K562 (cell line): ENCODE measurements at regions not wholly inside any gene's neighbourhood (a gene's known extent, or its start where the extent isn't known, plus 50 kb on each side); places are given as distances from the start of the nearest gene placed in this dataset.

Experiments
- ATAC-seq: fragments of 200-7000 bp; cut with Tn5 transposase; 3 replicates; pipeline ENCODE4 v1.9.1; 2020; ENCODE audit warnings: moderate library complexity
- BruUV-seq: library from RNA; stranded (reverse); fragments of 400-500 nt; replicated peaks from 2 replicates; lab custom pipeline; 2021; lab: Mats Ljungman, UMichigan
- CTCF ChIA-PET: fragments of 300-600 bp; formaldehyde crosslinking; extraction: SDS; loops from one replicate; lab custom pipeline; 2021; ENCODE audit warnings: low intra/inter-chr PET ratio; lab: Yijun Ruan, JAX
- POLR2A ChIA-PET: fragments of 300-600, 350-650 bp; sonication (Branson Sonifier 250); formaldehyde crosslinking; extraction: SDS; loops from one replicate; lab custom pipeline; 2021; ENCODE audit warnings: antibody characterized with exemption, inconsistent platforms; lab: Yijun Ruan, JAX
- DNase-seq, 4 experiments: peaks; one replicate each; pipeline versions ENCODE4 v3.0.0 to v3.0.0-alpha.2; 2011 to 2018; ENCODE audit warnings: low spot score in 3 of 4, mixed read lengths in 3 of 4; ENCODE audit errors: extremely low read depth in 1 of 4
- FAIRE-seq: peaks from 2 replicates; lab custom pipeline; 2011; peaks lifted over from hg19 to GRCh38; lab: Jason Lieb, UNC
- H2AFZ ChIP-seq: 2 replicates; pipeline ENCODE4 v1.6.0; 2011; ENCODE audit warnings: low read depth, low read length, control low read depth, inconsistent platforms
- H3K27ac ChIP-seq: fragments of 200-600 bp; 3 replicates; pipeline ENCODE4 v1.8.0; 2011; ENCODE audit warnings: low read depth, mild to moderate bottlenecking, control low read depth, inconsistent platforms, low read length, moderate library complexity, mixed read lengths; ENCODE audit errors: extremely low read depth
- H3K27me3 ChIP-seq, 2 experiments: fragments of 300-600 bp in 1 of 2; 2 replicates in 1 of 2; 3 replicates in 1 of 2; pipeline versions ENCODE4 v1.6.0 to v1.8.0; 2011; ENCODE audit warnings: inconsistent platforms in 2 of 2, low read length in 2 of 2, mild to moderate bottlenecking in 1 of 2, mixed read lengths in 1 of 2, moderate library complexity in 1 of 2; ENCODE audit not compliant: control insufficient read depth in 2 of 2, insufficient read depth in 2 of 2
- H3K36me3 ChIP-seq: fragments of 300-600 bp; 3 replicates; pipeline ENCODE4 v1.8.0; 2011; ENCODE audit warnings: mild to moderate bottlenecking, low read length, inconsistent platforms; ENCODE audit not compliant: control insufficient read depth, insufficient read depth
- H3K4me1 ChIP-seq, 2 experiments: fragments of 200-600 bp in 1 of 2; replicated peaks in 1 of 2; 2 replicates in 1 of 2; 3 replicates in 1 of 2; pipeline versions ENCODE4 v1.5.1 to v1.8.0; 2011; ENCODE audit warnings: inconsistent platforms in 2 of 2, low read length in 2 of 2, mild to moderate bottlenecking in 1 of 2, mixed read lengths in 1 of 2, moderate library complexity in 1 of 2; ENCODE audit not compliant: control insufficient read depth in 2 of 2, insufficient read depth in 2 of 2
- H3K4me2 ChIP-seq: 2 replicates; pipeline ENCODE4 v1.6.1; 2011; ENCODE audit warnings: low read length, control low read depth, inconsistent platforms, mixed read lengths; ENCODE audit not compliant: insufficient read depth
- H3K4me3 ChIP-seq: fragments of 200-600 bp; sonication (generic), shearing (Covaris generic); 2 replicates; pipeline ENCODE4 v1.5.1; 2016; ENCODE audit warnings: control low read depth, inconsistent platforms
- H3K79me2 ChIP-seq: fragments of 200-600 bp; 3 replicates; pipeline ENCODE4 v1.8.0; 2011; ENCODE audit warnings: low read length, inconsistent platforms; ENCODE audit not compliant: control insufficient read depth, insufficient read depth
- H3K9ac ChIP-seq, 2 experiments: 2 replicates each; pipeline versions ENCODE4 v1.6.0 to v1.6.1; 2011; ENCODE audit warnings: low read depth in 2 of 2, low read length in 2 of 2, control low read depth in 1 of 2, inconsistent platforms in 1 of 2, mild to moderate bottlenecking in 1 of 2, mixed read lengths in 1 of 2; ENCODE audit not compliant: insufficient read depth in 1 of 2
- H3K9me1 ChIP-seq: one replicate; pipeline ENCODE4 v1.6.0; 2011; ENCODE audit warnings: inconsistent platforms, mild to moderate bottlenecking, low read length, moderate library complexity; ENCODE audit not compliant: control insufficient read depth, insufficient read depth
- H3K9me3 ChIP-seq: replicated peaks from 2 replicates; pipeline ENCODE4 v1.5.1; 2011; ENCODE audit warnings: low read depth, low read length, inconsistent platforms; ENCODE audit not compliant: control insufficient read depth, insufficient read depth
- H4K20me1 ChIP-seq: replicated peaks from 2 replicates; pipeline ENCODE4 v1.6.1; 2011; ENCODE audit warnings: low read length, inconsistent platforms, mixed read lengths; ENCODE audit not compliant: control insufficient read depth, insufficient read depth
- AFF4 ChIP-seq: sonication (generic); formaldehyde crosslinking; IDR thresholded peaks from 2 replicates; pipeline ENCODE4 v1.8.0; 2023; ENCODE audit warnings: mild to moderate bottlenecking, missing genetic modification reagents
- CTBP1 ChIP-seq: fragments of 450-650 bp; IDR thresholded peaks from 2 replicates; pipeline ENCODE4 v1.6.1; 2016; ENCODE audit warnings: borderline replicate concordance
- KDM1A ChIP-seq, 2 experiments: fragments of 450-650 bp; IDR thresholded peaks; 2 replicates each; pipeline ENCODE4 v1.6.1; 2016; ENCODE audit warnings: mild to moderate bottlenecking in 2 of 2
- MAFF ChIP-seq: IDR thresholded peaks from 2 replicates; pipeline ENCODE4 v1.6.1; 2012; ENCODE audit warnings: low read length, improper control_type of control experiment
- TCF7 ChIP-seq: sonication (generic); IDR thresholded peaks from 2 replicates; pipeline ENCODE4 v1.6.1; 2016; ENCODE audit warnings: antibody characterized with exemption, borderline replicate concordance
- TFAP4 ChIP-seq: sonication (generic); formaldehyde crosslinking; IDR thresholded peaks from 2 replicates; pipeline ENCODE4 v1.8.0; 2022; ENCODE audit warnings: missing genetic modification reagents, mild to moderate bottlenecking, moderate library complexity, borderline replicate concordance
- THRB ChIP-seq: fragments of 450-650 bp; formaldehyde crosslinking; conservative IDR thresholded peaks from 2 replicates; pipeline ENCODE4 v1.4.0; 2022; ENCODE audit warnings: mild to moderate bottlenecking, missing genetic modification characterization
- ZKSCAN3 ChIP-seq: fragments of 250-450 bp; sonication (Bioruptor Pico); IDR thresholded peaks from 2 replicates; pipeline ENCODE4 v1.4.0; 2020
- ZNF217 ChIP-seq: sonication (generic); formaldehyde crosslinking; IDR thresholded peaks from 2 replicates; pipeline ENCODE4 v1.8.0; 2022; ENCODE audit warnings: mild to moderate bottlenecking, missing genetic modification reagents
- ZNF717 ChIP-seq: fragments of 250-450 bp; sonication (Bioruptor Pico); IDR thresholded peaks from 2 replicates; pipeline ENCODE4 v1.5.0; 2021
- ZZZ3 ChIP-seq: fragments of 450-650 bp; IDR thresholded peaks from 2 replicates; pipeline ENCODE4 v1.6.1; 2016; ENCODE audit warnings: antibody characterized with exemption, mild to moderate bottlenecking, moderate library complexity
- WGBS: fragments of 100-300 bp; shearing (Covaris generic); methylation state at CpG from one replicate; pipeline ENCODE4 v1.1.6; 2016; ENCODE audit warnings: low coverage, mixed read lengths; ENCODE audit not compliant: insufficient coverage; ENCODE audit errors: missing lambda C conversion rate; 5-methylcytosine and 5-hydroxymethylcytosine counted together
- in situ Hi-C: fragments of 300-500 bp; cut with MboI; formaldehyde crosslinking; loops from 4 replicates; pipeline ENCODE4 v1.15.0; 2018; ENCODE audit warnings: inconsistent platforms, mixed read lengths
- intact Hi-C: fragments of 100-400 bp; cut with micrococcal nuclease; formaldehyde crosslinking; loops from 2 replicates; pipeline ENCODE4 v1.14.2; 2022

- Histone ChIP-seq H3K79me2 (no peaks in the 10 kb centered on the region), H3K4me2 (no peak overlapping the region), H3K4me1 (no peaks in the 10 kb centered on the region), H3K4me3 (no peak overlapping the region), H3K9ac (no peak overlapping the region), H4K20me1 (no peaks in the 10 kb centered on the region), H3K27ac (no peak overlapping the region), H3K27me3 (no peaks in the 10 kb centered on the region), H3K9me1 (no peaks in the 10 kb centered on the region), H2AFZ (no peak overlapping the region), H3K36me3 (no peaks in the 10 kb centered on the region), H3K9me3 (no peaks in the 10 kb centered on the region)
- in situ Hi-C loops (no loop called here), intact Hi-C loops (no loop called here)
- ChIA-PET CTCF (no interaction called here), POLR2A (no interaction called here)
- ATAC-seq, result no peak
- DNase-seq, result no peak
- 0% methylated on average over 5 of the region's 5 CpGs for WGBS
- FAIRE-seq, result no peak
- TF ChIP-seq TCF7, result no peak
- BruUV-seq, result no TSS peak
Observed at GRCh38 chr18:71844814-71845213, 699.3 kb downstream of the CBLN2 start.

- Histone ChIP-seq H3K79me2 (no peaks in the 10 kb centered on the region), H3K9me3 (no peaks in the 10 kb centered on the region), H3K4me1 (no peaks in the 10 kb centered on the region), H4K20me1 (no peaks in the 10 kb centered on the region), H3K4me3 (no peak overlapping the region), H3K4me2 (no peak overlapping the region), H3K36me3 (no peaks in the 10 kb centered on the region), H3K9ac (no peak overlapping the region), H2AFZ (no peak overlapping the region), H3K9me1 (no peaks in the 10 kb centered on the region), H3K27me3 (no peaks in the 10 kb centered on the region), H3K27ac (no peak overlapping the region)
- ATAC-seq (no peak), DNase-seq (no peak), FAIRE-seq (no peak)
- intact Hi-C loops (no loop called here), in situ Hi-C loops (no loop called here)
- POLR2A ChIA-PET, result no interaction called here
- BruUV-seq, result no TSS peak
- WGBS, result 0% methylated on average over 5 of the region's 5 CpGs
- CTCF ChIA-PET, result no interaction called here
- TF ChIP-seq ZZZ3, result no peak
- TF ChIP-seq CTBP1, result no peak
- no peak for TF ChIP-seq ZKSCAN3 (CRISPR knock-in tag)
- TF ChIP-seq ZNF717, result no peak
- no peak for TF ChIP-seq KDM1A (IDR thresholded peaks at IDR 0.05)
- no peak for TF ChIP-seq ZNF217 (CRISPR knock-in tag)
- TF ChIP-seq TFAP4 (CRISPR knock-in tag), result no peak
- no peak for TF ChIP-seq AFF4 (CRISPR knock-in tag)
- no peak for TF ChIP-seq MAFF
- TF ChIP-seq THRB (CRISPR knock-in tag), result no peak
Observed at GRCh38 chr18:71842666-71843065, 701.5 kb downstream of the CBLN2 start.
